GM12878 (cell line): ENCODE measurements at regions not wholly inside any gene's neighbourhood (a gene's known extent, or its start where the extent isn't known, plus 50 kb on each side); places are given as distances from the start of the nearest gene placed in this dataset.

Experiments used
- ATAC-seq: fragments of 200-7000 bp; cut with Tn5 transposase; 3 replicates; pipeline ENCODE4 v1.9.1; 2020; ENCODE audit warnings: mild to moderate bottlenecking, moderate library complexity
- BruUV-seq: library from RNA; stranded (reverse); fragments of 400-500 nt; replicated peaks from 2 replicates; lab custom pipeline; 2021; lab: Mats Ljungman, UMichigan
- CTCF ChIA-PET: fragments of 300-600 bp; sonication (Branson Sonifier 250); formaldehyde crosslinking; extraction: SDS; loops from one replicate; lab custom pipeline; 2021; ENCODE audit warnings: inconsistent platforms; lab: Yijun Ruan, JAX
- POLR2A ChIA-PET: fragments of 350-600 bp; formaldehyde crosslinking; extraction: SDS; loops from one replicate; lab custom pipeline; 2021; ENCODE audit warnings: inconsistent platforms; lab: Charles Lee
- RAD21 ChIA-PET: fragments of 300-600 bp; sonication (Branson Sonifier 250); formaldehyde crosslinking; loops from one replicate; lab custom pipeline; 2023; ENCODE audit warnings: antibody characterized with exemption; ENCODE audit not compliant: unreplicated experiment; lab: Charles Lee
- SMC1A ChIA-PET: fragments of 300-600 bp; sonication (Branson Sonifier 250); formaldehyde crosslinking; loops from one replicate; lab custom pipeline; 2023; ENCODE audit not compliant: unreplicated experiment, uncharacterized antibody; lab: Charles Lee
- DNase-seq: peaks from one replicate; pipeline ENCODE4 v3.0.0-alpha.2; 2011; ENCODE audit warnings: low read depth, low spot score
- FAIRE-seq: peaks from 3 replicates; lab custom pipeline; 2011; peaks lifted over from hg19 to GRCh38; lab: Jason Lieb, UNC
- H2AFZ ChIP-seq: 2 replicates; pipeline ENCODE4 v1.6.0; 2011; ENCODE audit warnings: low read depth, low read length, control low read depth; ENCODE audit not compliant: control insufficient read depth
- H3K27ac ChIP-seq: 2 replicates; pipeline ENCODE4 v1.5.1; 2011; ENCODE audit warnings: control low read depth; ENCODE audit not compliant: control insufficient read depth, insufficient read depth
- H3K27me3 ChIP-seq, 2 experiments: replicated peaks in 1 of 2; 2 replicates each; pipeline versions ENCODE4 v1.6.0 to v1.6.1; 2011; ENCODE audit warnings: low read length in 1 of 2; ENCODE audit not compliant: control insufficient read depth in 2 of 2, insufficient read depth in 2 of 2
- H3K36me3 ChIP-seq, 2 experiments: 2 replicates each; pipeline ENCODE4 v1.5.1; 2011; ENCODE audit warnings: low read length in 1 of 2; ENCODE audit not compliant: control insufficient read depth in 2 of 2, insufficient read depth in 2 of 2
- H3K4me1 ChIP-seq: 2 replicates; pipeline ENCODE4 v1.6.1; 2011; ENCODE audit warnings: mild to moderate bottlenecking, low read length, moderate library complexity, mixed read lengths; ENCODE audit not compliant: control insufficient read depth, insufficient read depth
- H3K4me2 ChIP-seq: 2 replicates; pipeline ENCODE4 v1.6.0; 2011; ENCODE audit warnings: control low read depth; ENCODE audit not compliant: control insufficient read depth, insufficient read depth
- H3K4me3 ChIP-seq: fragments of 200-600 bp; sonication (generic); 2 replicates; pipeline ENCODE4 v1.5.1; 2016
- H3K79me2 ChIP-seq: 2 replicates; pipeline ENCODE4 v1.6.0; 2011; ENCODE audit warnings: low read length; ENCODE audit not compliant: control insufficient read depth, insufficient read depth
- H3K9ac ChIP-seq: 2 replicates; pipeline ENCODE4 v1.8.0; 2011; ENCODE audit warnings: low read length, control low read depth, mixed read lengths; ENCODE audit not compliant: control insufficient read depth, insufficient read depth
- H3K9me3 ChIP-seq: replicated peaks from 3 replicates; pipeline ENCODE4 v1.5.1; 2011; ENCODE audit warnings: mild to moderate bottlenecking, low read length; ENCODE audit not compliant: control insufficient read depth, insufficient read depth
- H4K20me1 ChIP-seq: 2 replicates; pipeline ENCODE4 v1.6.0; 2011; ENCODE audit not compliant: control insufficient read depth, insufficient read depth
- ELK1 ChIP-seq: IDR thresholded peaks from 2 replicates; pipeline ENCODE4 v1.6.1; 2012; ENCODE audit warnings: low read depth, low read length, improper control_type of control experiment
- HCFC1 ChIP-seq: fragments of 150-350 bp; IDR thresholded peaks from 2 replicates; pipeline ENCODE4 v1.6.1; 2014; ENCODE audit warnings: low read length
- NFYA ChIP-seq: IDR thresholded peaks from 2 replicates; pipeline ENCODE4 v1.6.1; 2011; ENCODE audit warnings: low read depth, mild to moderate bottlenecking, low read length, improper control_type of control experiment, borderline replicate concordance
- PBX3 ChIP-seq: IDR thresholded peaks from 2 replicates; pipeline ENCODE4 v1.6.1; 2011; ENCODE audit warnings: mild to moderate bottlenecking, low read depth, low read length, moderate library complexity; ENCODE audit not compliant: insufficient replicate concordance
- RB1 ChIP-seq: fragments of 450-650 bp; formaldehyde crosslinking; IDR thresholded peaks from 2 replicates; pipeline ENCODE4 v1.6.1; 2017; ENCODE audit warnings: mild to moderate bottlenecking, borderline replicate concordance
- REST ChIP-seq: IDR thresholded peaks from 2 replicates; pipeline ENCODE4 v1.6.1; 2012; ENCODE audit warnings: mild to moderate bottlenecking, low read depth, low read length
- WGBS: methylation state at CpG from one replicate; pipeline ENCODE4 v1.1.6; 2016; ENCODE audit warnings: low lambda C conversion rate; ENCODE audit not compliant: insufficient replicate concordance, insufficient coverage; ENCODE audit errors: missing lambda C conversion rate; 5-methylcytosine and 5-hydroxymethylcytosine counted together
- in situ Hi-C: fragments of 300-500 bp; cut with MboI; formaldehyde crosslinking; loops from 9 replicates; pipeline ENCODE4 v1.14.3; 2018; ENCODE audit warnings: mixed read lengths
- intact Hi-C: fragments of 100-400 bp; cut with micrococcal nuclease; formaldehyde crosslinking; loops from one replicate; pipeline ENCODE4 v1.14.2; 2022; ENCODE audit not compliant: unreplicated experiment

- WGBS, result 38% methylated on average over 11 of the region's 11 CpGs
- TF ChIP-seq NFYA, result no peak
- no peak for TF ChIP-seq REST
- TF ChIP-seq RB1, result no peak
- TF ChIP-seq HCFC1, result no peak
- no peak for TF ChIP-seq PBX3
- no peak for TF ChIP-seq ELK1
- Histone ChIP-seq H3K9ac (no peak overlapping the region), H3K27ac (no peak overlapping the region), H3K27me3 (no peaks in the 10 kb centered on the region), H3K4me1 (no peaks in the 10 kb centered on the region), H3K79me2 (no peaks in the 10 kb centered on the region), H3K4me2 (no peak overlapping the region), H3K4me3 (no peak overlapping the region), H4K20me1 (no peaks in the 10 kb centered on the region), H2AFZ (no peak overlapping the region), H3K9me3 (no peaks in the 10 kb centered on the region; the same call in 2 of the 3 replicates), H3K36me3 (no peaks in the 10 kb centered on the region)
- no peak for DNase-seq
- ChIA-PET CTCF (interaction anchor here (0.6 kb wide), 1 partner anchor 541 kb away, joined by 3 read pairs; no protein-coding TSS in a partner anchor), POLR2A (no interaction called here), SMC1A (no interaction called here), RAD21 (no interaction called here)
- in situ Hi-C loops (no loop called here), intact Hi-C loops (no loop called here)
- FAIRE-seq, result no peak
- BruUV-seq, result no TSS peak
- ATAC-seq, result no peak
Measured at GRCh38 chr6:169997187-169997929, 245.9 kb downstream of the ERMARD start.
